ENCODE measurements at regions not wholly inside any gene's neighbourhood (a gene's known extent, or its start where the extent isn't known, plus 50 kb on each side); places are given as distances from the start of the nearest gene placed in this dataset.

DNA sequence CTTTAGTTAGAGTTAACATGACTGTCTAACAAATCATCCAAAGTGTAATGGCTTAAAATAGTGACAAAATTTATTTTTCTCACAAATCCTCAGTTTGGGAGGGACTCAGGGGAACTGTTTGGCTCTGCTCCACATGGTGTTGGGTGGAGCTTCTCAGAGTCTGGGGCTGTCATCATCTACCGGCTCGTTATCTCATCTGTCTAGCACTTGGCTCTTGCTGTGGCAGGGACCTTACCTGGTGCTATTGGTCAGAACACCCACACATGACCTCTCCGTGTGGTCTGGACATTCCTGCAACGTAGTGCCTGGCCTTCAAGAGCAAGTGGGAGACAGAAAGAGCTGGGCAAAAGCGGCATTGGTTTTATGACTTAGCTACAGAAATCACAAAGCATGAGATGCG lies 866.9 kb upstream of the FRG1 start:
- FAIRE-seq (no peak), DNase-seq (ENCODE audit: low spot score) (no peak)

DNA sequence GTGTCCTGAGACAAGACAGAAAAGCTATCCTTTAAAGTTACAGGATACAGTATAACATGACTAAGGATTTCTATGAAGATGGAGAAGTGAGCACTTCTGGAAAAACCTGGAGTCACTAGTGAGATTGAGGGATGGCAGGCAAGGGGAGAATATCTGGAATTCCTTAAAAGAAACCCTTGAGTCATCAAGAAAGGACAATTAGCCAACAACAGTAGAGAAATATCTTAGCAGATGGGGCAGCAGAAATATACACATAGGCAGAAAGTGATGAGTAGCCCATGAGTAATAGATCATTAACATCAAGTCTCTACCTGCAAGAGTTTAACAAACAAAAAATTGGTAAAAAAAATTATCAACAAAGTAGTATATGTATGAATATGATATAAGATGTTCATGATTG lies 858.8 kb upstream of the FRG1 start:
- FAIRE-seq (no peak), DNase-seq (ENCODE audit: low spot score) (no peak)

- no peak for FAIRE-seq
These were observed 856.9 kb upstream of the FRG1 start for GRCh38 chr4:189083769-189084168.

DNA sequence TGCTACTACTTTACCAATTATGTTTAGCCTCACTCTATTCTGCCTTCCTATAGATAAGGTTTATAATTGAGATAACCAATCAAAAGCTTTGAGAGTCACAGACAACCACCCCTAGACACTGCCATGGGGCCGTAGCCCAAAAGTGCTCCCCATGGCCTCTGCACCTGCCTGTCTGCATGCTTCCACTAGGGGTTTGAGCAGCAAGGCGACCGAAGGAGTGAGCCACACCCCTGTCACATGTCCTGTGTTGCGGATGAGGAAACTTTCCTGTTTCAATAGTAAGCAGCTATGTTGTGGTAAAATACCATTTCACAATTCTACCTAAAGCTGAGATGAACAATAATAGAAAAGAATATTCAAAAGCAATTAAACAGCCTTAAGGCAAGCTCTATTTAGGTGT lies 856.0 kb upstream of the FRG1 start:
- FAIRE-seq (no peak), DNase-seq (ENCODE audit: low spot score) (no peak)

More at GRCh38 chr4:189083769-189084168, 856.9 kb upstream of the FRG1 start:
- DNase-seq (ENCODE audit: low spot score): no peak

GRCh38 chr4:189087971-189088370 lies 852.7 kb upstream of the FRG1 start:
- DNase-seq (ENCODE audit: low spot score): no peak
- FAIRE-seq: no peak

DNA sequence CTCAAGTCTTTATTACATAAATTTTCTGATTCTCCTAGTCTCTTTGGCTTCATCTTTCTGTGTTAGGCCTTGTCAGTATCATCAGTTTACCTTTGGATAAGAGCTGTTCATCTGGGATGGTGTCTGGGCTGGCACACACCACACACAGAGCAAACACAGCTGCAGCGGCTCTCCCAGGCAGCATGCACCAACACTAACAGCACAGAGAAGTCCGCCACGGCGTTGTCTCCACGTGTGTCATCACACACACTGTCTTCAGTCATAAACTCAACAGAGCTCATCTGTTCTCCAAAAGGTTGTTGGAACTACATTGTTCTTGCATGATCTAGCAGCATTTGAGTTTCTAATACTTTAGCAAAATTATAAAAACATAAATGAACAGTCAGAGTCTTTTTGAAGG lies 851.9 kb upstream of the FRG1 start:
- DNase-seq (ENCODE audit: low spot score) (no peak), FAIRE-seq (no peak)

DNA sequence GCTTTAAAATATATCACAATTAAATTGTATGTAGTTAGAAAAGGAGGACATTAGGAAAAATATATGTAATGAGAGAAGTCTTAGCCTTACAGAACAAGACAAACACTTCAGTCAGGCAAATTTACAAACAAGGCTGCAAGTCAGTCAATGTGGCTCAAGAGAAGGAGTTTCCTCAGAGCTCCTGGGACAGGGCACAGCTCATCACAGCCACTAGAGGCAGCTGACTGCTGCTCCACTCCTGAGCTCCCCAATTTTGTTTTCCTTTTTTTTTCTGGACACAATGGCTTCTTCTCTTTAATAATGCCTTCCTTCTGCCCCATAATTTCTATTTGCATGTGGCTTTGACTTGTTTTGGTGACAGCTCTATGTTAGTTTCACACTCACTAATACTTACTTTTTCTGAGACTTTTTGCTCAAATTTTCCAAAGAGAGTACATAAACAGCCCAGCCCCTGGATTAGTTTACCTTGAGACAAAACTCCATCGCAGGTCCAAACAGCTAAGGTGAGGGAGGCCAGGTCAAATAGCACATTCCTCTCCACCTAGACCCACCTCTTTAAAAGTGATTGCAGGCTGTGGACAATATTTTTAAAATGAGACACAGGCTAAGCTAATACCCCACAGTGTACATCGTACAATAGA lies 850.4 kb upstream of the FRG1 start:
- FAIRE-seq (no peak), DNase-seq (ENCODE audit: low spot score) (peak; percentile 33)

GRCh38 chr4:189092581-189092980 lies 848.1 kb upstream of the FRG1 start:
- DNase-seq (ENCODE audit: low spot score) (no peak), FAIRE-seq (no peak)

GRCh38 chr4:189096108-189096507 lies 844.6 kb upstream of the FRG1 start:
- FAIRE-seq (no peak), DNase-seq (ENCODE audit: low spot score) (no peak)

GRCh38 chr4:189096717-189097116 lies 844.0 kb upstream of the FRG1 start:
- no peak for FAIRE-seq
- DNase-seq (ENCODE audit: low spot score): no peak

GRCh38 chr4:189098932-189099696 lies 841.6 kb upstream of the FRG1 start:
- FAIRE-seq (no peak), DNase-seq (ENCODE audit: low spot score) (no peak)

- DNase-seq (ENCODE audit: low spot score) (no peak), FAIRE-seq (no peak)
These were observed 827.2 kb upstream of the FRG1 start for GRCh38 chr4:189113389-189113888.

- no peak for FAIRE-seq
- no peak for DNase-seq (ENCODE audit: low spot score)
These were observed 823.2 kb upstream of the FRG1 start for GRCh38 chr4:189117426-189117825.

DNA sequence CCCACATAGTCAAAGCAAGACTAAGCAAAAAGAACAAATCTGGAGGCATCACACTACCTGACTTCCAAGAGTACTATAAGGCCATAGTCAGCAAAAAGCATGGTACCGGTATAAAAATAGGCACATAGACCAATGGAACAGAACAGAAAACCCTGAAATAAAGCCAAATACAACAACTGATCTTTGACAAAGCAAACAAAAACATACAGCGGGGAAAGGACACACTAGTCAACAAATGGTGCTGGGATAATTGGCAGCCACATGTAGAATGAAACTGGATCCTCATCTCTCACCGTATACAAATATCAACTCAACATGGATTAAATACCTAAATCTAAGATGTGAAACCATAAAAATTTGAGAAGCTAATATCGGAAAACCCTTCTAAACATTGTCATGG lies 819.3 kb upstream of the FRG1 start:
- no peak for DNase-seq (ENCODE audit: low spot score)
- FAIRE-seq: no peak

GRCh38 chr4:189124149-189124758 lies 816.4 kb upstream of the FRG1 start:
- peak; percentile 33 for DNase-seq (ENCODE audit: low spot score)
- no peak for FAIRE-seq

DNA sequence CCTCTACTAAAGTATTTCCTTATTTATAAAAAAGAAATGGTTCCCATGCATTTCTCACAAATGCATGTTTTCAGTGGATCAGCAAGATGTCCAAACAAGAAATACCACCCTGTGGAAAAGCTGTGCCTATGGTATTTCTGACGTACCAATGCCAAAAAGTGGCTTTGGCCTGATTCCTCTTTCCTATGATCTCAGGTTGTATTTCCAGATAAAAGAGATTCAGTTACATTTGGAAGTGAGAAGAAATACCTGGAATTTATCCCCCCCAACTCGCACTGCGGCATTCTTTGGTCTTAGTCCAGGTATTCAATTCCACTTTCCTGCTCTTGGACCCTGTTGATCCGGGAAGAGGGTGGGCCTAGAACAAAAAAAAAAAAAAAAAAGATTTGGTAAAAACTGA lies 815.9 kb upstream of the FRG1 start:
- DNase-seq (ENCODE audit: low spot score) (no peak), FAIRE-seq (no peak)

DNA sequence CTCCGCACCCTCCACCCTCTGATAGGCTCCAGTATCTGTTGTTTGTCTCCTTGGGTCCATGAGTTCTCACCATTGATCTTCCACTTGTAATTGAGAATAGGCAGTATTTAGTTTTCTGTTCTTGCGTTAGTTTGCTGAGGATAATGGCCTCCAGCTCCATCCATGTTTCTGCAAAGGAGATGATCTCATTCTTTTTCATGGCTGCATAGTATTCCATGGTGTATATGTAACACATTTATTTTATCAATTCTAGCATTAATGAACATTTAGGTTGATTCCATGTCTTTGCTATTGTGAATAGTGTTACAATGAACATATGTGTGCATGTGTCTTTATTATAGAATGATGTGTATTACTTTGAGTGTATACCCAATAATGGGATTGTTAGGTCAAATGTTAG lies 814.6 kb upstream of the FRG1 start:
- DNase-seq (ENCODE audit: low spot score): no peak
- no peak for FAIRE-seq

DNA sequence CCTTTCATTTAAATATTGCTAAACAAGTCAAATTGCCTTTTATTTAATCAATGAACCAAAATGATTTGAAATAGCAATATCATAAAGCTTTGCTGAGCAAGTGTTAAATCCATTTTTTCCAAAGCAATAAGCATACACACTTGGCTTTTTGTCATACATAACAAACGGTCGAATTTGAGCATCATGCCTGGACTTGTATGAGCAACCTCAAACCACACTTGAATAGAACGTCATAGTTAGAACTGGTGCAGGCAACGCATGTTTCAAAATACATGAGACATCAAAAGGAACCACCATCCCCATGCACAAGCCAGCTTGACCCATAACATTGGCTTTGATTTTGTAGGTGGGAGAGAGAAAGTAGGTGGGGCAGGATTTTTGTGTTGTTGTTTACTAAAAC lies 812.3 kb upstream of the FRG1 start:
- DNase-seq (ENCODE audit: low spot score) (no peak), FAIRE-seq (no peak)

DNA sequence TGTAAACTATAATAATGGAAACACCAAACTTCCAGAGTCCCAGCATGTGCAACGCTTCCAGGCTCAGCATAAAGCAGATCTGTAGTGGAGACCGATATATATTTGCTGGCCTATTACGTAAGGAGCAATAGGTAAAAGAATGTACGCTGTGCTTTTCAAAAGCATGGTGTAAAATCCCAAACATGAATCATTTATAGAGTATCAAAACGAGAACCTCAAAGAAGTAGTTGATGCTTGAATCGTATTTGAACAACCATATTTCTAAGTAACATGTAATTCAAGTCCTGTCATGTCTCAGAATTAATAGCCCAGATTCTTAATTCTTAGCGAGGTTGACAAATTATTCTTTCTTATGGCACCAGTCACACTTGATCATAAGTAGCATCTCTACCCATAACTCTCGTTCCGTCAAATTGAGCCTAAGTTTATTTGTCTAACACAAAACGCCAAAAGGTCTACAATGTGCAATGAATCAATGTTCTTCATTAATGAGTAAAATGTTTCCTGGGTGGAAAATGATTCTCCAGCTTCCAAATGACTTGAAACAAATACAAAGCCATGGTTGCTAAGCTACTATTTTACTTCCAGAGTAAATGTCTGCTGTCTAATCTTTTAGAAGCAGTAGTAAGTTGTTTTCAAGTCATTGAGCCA lies 811.5 kb upstream of the FRG1 start:
- DNase-seq (ENCODE audit: low spot score) (no peak), FAIRE-seq (no peak)

GRCh38 chr4:189131118-189131517 lies 809.6 kb upstream of the FRG1 start:
- FAIRE-seq: no peak
- DNase-seq (ENCODE audit: low spot score): no peak

- no peak for FAIRE-seq
- DNase-seq (ENCODE audit: low spot score): no peak
These were observed 804.2 kb upstream of the FRG1 start for GRCh38 chr4:189136462-189136861.
